ENCODE measurements at regions not wholly inside any gene's neighbourhood (a gene's known extent, or its start where the extent isn't known, plus 50 kb on each side); places are given as distances from the start of the nearest gene placed in this dataset.

- TF ChIP-seq CTCF (IDR thresholded peaks at IDR 0.05) (no peak), POLR2A (IDR thresholded peaks at IDR 0.05) (no peak)
Measured at GRCh38 chr2:187775651-187776050, 221.4 kb upstream of the TFPI start.

All from heart left ventricle (tissue), 13 donors.